GM21367 (cell line): ENCODE measurements at regions not wholly inside any gene's neighbourhood (a gene's known extent, or its start where the extent isn't known, plus 50 kb on each side); places are given as distances from the start of the nearest gene placed in this dataset.
"Not testable (repeated sequence)": the region's sequence is repeated elsewhere in the genome, so short reads cannot be mapped to it uniquely, and the experiment has no call there.

ENCODE experiments used
- ATAC-seq: cut with Tn5 transposase; IDR thresholded peaks from one replicate; pipeline ENCODE4 v1.9.1; 2021; ENCODE audit not compliant: unreplicated experiment

- no peak for ATAC-seq
Observed at GRCh38 chr15:96648866-96649265, 318.4 kb downstream of the NR2F2 start.

GRCh38 chr15:96657096-96657495, 326.6 kb downstream of the NR2F2 start:
- ATAC-seq, result no peak

- not testable (repeated sequence) for ATAC-seq
Observed at GRCh38 chr15:96666979-96667378, 336.5 kb downstream of the NR2F2 start.

- no peak for ATAC-seq
Observed at GRCh38 chr15:96670389-96670788, 339.9 kb downstream of the NR2F2 start.

- no peak for ATAC-seq
Observed at GRCh38 chr15:96672629-96673028, 342.1 kb downstream of the NR2F2 start.

GRCh38 chr15:96678386-96678785, 347.9 kb downstream of the NR2F2 start:
- ATAC-seq, result no peak

GRCh38 chr15:96687388-96688107, 357.0 kb downstream of the NR2F2 start:
- no peak for ATAC-seq

- no peak for ATAC-seq
Observed at GRCh38 chr15:96690733-96691132, 360.2 kb downstream of the NR2F2 start.

- no peak for ATAC-seq
Observed at GRCh38 chr15:96692826-96693225, 362.3 kb downstream of the NR2F2 start.

- no peak for ATAC-seq
Observed at GRCh38 chr15:96693515-96693914, 363.0 kb downstream of the NR2F2 start.

GRCh38 chr15:96693990-96694517, 363.6 kb downstream of the NR2F2 start:
- ATAC-seq, result no peak

GRCh38 chr15:96695426-96695825, 364.9 kb downstream of the NR2F2 start:
- ATAC-seq, result no peak

GRCh38 chr15:96699871-96700401, 369.4 kb downstream of the NR2F2 start:
- ATAC-seq, result no peak

GRCh38 chr15:96700555-96700954, 370.1 kb downstream of the NR2F2 start:
- ATAC-seq, result no peak

- ATAC-seq, result no peak
Observed at GRCh38 chr15:96701443-96701842, 370.9 kb downstream of the NR2F2 start.

GRCh38 chr15:96701877-96702276, 371.4 kb downstream of the NR2F2 start:
- no peak for ATAC-seq

- ATAC-seq, result no peak
Observed at GRCh38 chr15:96702589-96702988, 372.1 kb downstream of the NR2F2 start.

GRCh38 chr15:96703091-96703490, 372.6 kb downstream of the NR2F2 start:
- ATAC-seq, result no peak

GRCh38 chr15:96703794-96704550, 373.5 kb downstream of the NR2F2 start:
- ATAC-seq, result no peak

GRCh38 chr15:96716075-96716474, 385.6 kb downstream of the NR2F2 start:
- ATAC-seq, result no peak

- ATAC-seq, result no peak
Observed at GRCh38 chr15:96716478-96716877, 386.0 kb downstream of the NR2F2 start.

- no peak for ATAC-seq
Observed at GRCh38 chr15:96720251-96720650, 389.8 kb downstream of the NR2F2 start.
